ENCODE measurements at regions not wholly inside any gene's neighbourhood (a gene's known extent, or its start where the extent isn't known, plus 50 kb on each side); places are given as distances from the start of the nearest gene placed in this dataset.

- no peak for TF ChIP-seq POLR2AphosphoS5 (IDR thresholded peaks at IDR 0.05)
- no peak for TF ChIP-seq POLR2A (IDR thresholded peaks at IDR 0.05)
These were observed 92.4 kb upstream of the CDYL2 start for GRCh38 chr16:80896776-80897175.
